ENCODE measurements at regions not wholly inside any gene's neighbourhood (a gene's known extent, or its start where the extent isn't known, plus 50 kb on each side); places are given as distances from the start of the nearest gene placed in this dataset.

DNA sequence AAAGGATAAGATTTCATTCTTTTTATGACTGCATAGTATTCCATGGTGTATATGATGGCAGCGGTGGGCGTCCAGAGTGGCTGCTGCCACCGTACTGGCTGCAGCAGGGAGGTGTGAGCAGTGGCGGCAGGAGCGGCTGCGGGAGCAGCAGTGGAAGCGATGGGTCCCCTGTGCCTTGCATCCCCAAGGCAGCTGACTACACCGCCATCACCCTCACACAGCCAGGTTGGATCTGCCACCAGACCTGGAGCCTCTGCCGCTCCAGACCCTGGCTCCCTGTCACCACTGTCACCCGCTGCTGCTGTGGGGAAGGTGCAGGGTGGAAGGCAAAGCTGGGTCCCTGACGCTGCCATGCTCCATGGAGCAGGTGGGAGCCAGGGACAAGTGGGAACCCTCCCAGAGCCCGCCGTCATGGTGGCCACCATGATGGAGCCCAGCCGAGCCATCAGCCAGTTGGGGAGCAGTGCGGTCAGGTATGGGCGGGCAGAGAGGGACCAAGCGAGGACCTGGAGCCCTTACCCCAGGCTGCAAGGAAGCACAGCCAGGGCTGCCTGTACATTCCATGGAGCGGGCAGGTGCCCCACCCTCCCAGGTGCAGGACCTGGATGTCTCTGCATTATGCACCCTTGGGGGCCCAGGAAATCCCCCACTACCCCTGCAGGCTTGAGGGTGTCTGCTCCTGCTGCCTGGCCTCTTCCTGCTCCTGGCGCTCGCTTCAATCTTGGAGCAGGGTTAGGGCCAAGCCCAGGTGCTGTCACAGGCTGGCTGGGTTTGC, 226.1 kb downstream of the OTOR start:
- no peaks in the 10 kb centered on the region for H3K36me3 Mint-ChIP-seq (ENCODE audit: insufficient read depth, unreplicated experiment)
- peaks cover 15% of the 10 kb centered on the region for H3K9me3 Mint-ChIP-seq (ENCODE audit: unreplicated experiment)
- DNase-seq (ENCODE audit: unreplicated experiment): no peak
- TF ChIP-seq, protein P1, sequence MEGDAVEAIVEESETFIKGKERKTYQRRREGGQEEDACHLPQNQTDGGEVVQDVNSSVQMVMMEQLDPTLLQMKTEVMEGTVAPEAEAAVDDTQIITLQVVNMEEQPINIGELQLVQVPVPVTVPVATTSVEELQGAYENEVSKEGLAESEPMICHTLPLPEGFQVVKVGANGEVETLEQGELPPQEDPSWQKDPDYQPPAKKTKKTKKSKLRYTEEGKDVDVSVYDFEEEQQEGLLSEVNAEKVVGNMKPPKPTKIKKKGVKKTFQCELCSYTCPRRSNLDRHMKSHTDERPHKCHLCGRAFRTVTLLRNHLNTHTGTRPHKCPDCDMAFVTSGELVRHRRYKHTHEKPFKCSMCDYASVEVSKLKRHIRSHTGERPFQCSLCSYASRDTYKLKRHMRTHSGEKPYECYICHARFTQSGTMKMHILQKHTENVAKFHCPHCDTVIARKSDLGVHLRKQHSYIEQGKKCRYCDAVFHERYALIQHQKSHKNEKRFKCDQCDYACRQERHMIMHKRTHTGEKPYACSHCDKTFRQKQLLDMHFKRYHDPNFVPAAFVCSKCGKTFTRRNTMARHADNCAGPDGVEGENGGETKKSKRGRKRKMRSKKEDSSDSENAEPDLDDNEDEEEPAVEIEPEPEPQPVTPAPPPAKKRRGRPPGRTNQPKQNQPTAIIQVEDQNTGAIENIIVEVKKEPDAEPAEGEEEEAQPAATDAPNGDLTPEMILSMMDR (IDR thresholded peaks at IDR 0.05; ENCODE audit: unreplicated experiment): no peak
- POLR2A ChIA-PET: no interaction called here
- H3K4me1 Mint-ChIP-seq (ENCODE audit: insufficient read depth, unreplicated experiment): no peaks in the 10 kb centered on the region
- intact Hi-C loops (cut with micrococcal nuclease): no loop called here
- H3K27me3 Mint-ChIP-seq (ENCODE audit: insufficient read depth, unreplicated experiment): peaks cover 19% of the 10 kb centered on the region
- BruUV-seq (replicated peaks): no TSS peak
- H3K4me3 Mint-ChIP-seq (ENCODE audit: unreplicated experiment): no peak overlapping the region
- H3K27ac Mint-ChIP-seq (ENCODE audit: low read depth, unreplicated experiment): no peak overlapping the region
- CTCF ChIA-PET: interaction anchor here (0.5 to 1.1 kb wide), 2 partner anchors 11 to 29 kb away, joined by 3 to 6 read pairs; no protein-coding TSS in a partner anchor

DNA sequence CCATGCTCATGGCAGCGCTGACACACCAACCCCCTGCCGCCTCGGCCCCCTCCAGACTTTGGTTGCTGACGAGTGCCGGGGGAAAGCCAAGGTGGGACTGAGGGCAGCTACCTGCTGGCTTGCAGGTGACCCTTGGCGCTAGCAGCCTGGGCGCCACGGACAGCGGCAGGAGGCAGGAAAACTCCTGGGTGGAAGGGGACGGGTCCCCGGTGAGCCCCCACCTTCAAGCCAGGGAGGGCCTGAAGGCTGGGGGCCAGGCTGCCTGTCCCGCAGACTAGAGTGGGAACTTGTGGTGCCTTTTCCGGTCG, 226.7 kb downstream of the OTOR start:
- H3K4me3 Mint-ChIP-seq (ENCODE audit: unreplicated experiment): no peak overlapping the region
- no peaks in the 10 kb centered on the region for H3K4me1 Mint-ChIP-seq (ENCODE audit: insufficient read depth, unreplicated experiment)
- peaks cover 14% of the 10 kb centered on the region for H3K27me3 Mint-ChIP-seq (ENCODE audit: insufficient read depth, unreplicated experiment)
- no peak overlapping the region for H3K27ac Mint-ChIP-seq (ENCODE audit: low read depth, unreplicated experiment)
- H3K9me3 Mint-ChIP-seq (ENCODE audit: unreplicated experiment): peaks cover 11% of the 10 kb centered on the region
- POLR2A ChIA-PET: no interaction called here
- DNase-seq (ENCODE audit: unreplicated experiment): no peak
- no peaks in the 10 kb centered on the region for H3K36me3 Mint-ChIP-seq (ENCODE audit: insufficient read depth, unreplicated experiment)
- intact Hi-C loops (cut with micrococcal nuclease): no loop called here
- BruUV-seq (replicated peaks): no TSS peak
- CTCF ChIA-PET: interaction anchor here (1.1 kb wide), 1 partner anchor 11 kb away, joined by 3 read pairs; no protein-coding TSS in a partner anchor
- TF ChIP-seq, protein P1 (IDR thresholded peaks at IDR 0.05; ENCODE audit: unreplicated experiment): no peak

DNA sequence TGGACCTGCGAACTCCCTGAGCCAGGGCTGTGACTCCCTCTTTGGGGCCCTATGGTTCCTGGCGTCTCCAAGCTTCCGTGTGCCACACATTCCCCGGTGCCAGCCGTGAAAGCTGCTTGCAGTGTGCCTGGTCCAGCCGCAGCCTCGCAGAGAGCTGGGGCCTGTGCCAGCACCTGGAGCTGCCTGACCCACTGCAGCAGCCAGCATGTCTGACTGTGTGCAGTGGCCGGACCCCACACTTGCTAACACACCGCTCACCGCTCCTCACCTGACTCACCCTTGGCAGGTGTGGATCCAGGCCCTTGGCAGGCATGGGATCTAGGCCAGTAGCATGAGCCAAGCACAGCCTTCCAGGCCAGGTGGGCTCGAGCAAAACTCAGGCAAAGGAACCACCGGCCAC, 227.5 kb downstream of the OTOR start:
- intact Hi-C loops (cut with micrococcal nuclease): no loop called here
- no TSS peak for BruUV-seq (replicated peaks)
- H3K27ac Mint-ChIP-seq (ENCODE audit: low read depth, unreplicated experiment): no peak overlapping the region
- ChIA-PET POLR2A (no interaction called here), CTCF (no interaction called here)
- peaks cover 8% of the 10 kb centered on the region for H3K9me3 Mint-ChIP-seq (ENCODE audit: unreplicated experiment)
- TF ChIP-seq, protein P1 (IDR thresholded peaks at IDR 0.05; ENCODE audit: unreplicated experiment): no peak
- DNase-seq (ENCODE audit: unreplicated experiment): no peak
- no peaks in the 10 kb centered on the region for H3K36me3 Mint-ChIP-seq (ENCODE audit: insufficient read depth, unreplicated experiment)
- no peaks in the 10 kb centered on the region for H3K4me1 Mint-ChIP-seq (ENCODE audit: insufficient read depth, unreplicated experiment)
- peaks cover 5% of the 10 kb centered on the region for H3K27me3 Mint-ChIP-seq (ENCODE audit: insufficient read depth, unreplicated experiment)
- no peak overlapping the region for H3K4me3 Mint-ChIP-seq (ENCODE audit: unreplicated experiment)

GRCh38 chr20:16978497-16978896, 230.3 kb downstream of the OTOR start:
- Mint-ChIP-seq H3K4me3 (ENCODE audit: unreplicated experiment) (no peak overlapping the region), H3K27ac (ENCODE audit: low read depth, unreplicated experiment) (no peak overlapping the region), H3K36me3 (ENCODE audit: insufficient read depth, unreplicated experiment) (no peaks in the 10 kb centered on the region), H3K27me3 (ENCODE audit: insufficient read depth, unreplicated experiment) (no peaks in the 10 kb centered on the region), H3K4me1 (ENCODE audit: insufficient read depth, unreplicated experiment) (no peaks in the 10 kb centered on the region), H3K9me3 (ENCODE audit: unreplicated experiment) (peaks cover 8% of the 10 kb centered on the region)
- BruUV-seq (replicated peaks): no TSS peak
- DNase-seq (ENCODE audit: unreplicated experiment): no peak
- intact Hi-C loops (cut with micrococcal nuclease): no loop called here
- ChIA-PET POLR2A (no interaction called here), CTCF (interaction anchor here (0.6 kb wide), 2 partner anchors 174 to 423 kb away, joined by 3 to 4 read pairs; no protein-coding TSS in a partner anchor)
- TF ChIP-seq, protein P1 (IDR thresholded peaks at IDR 0.05; ENCODE audit: unreplicated experiment): no peak
